ENCODE measurements at regions not wholly inside any gene's neighbourhood (a gene's known extent, or its start where the extent isn't known, plus 50 kb on each side); places are given as distances from the start of the nearest gene placed in this dataset.

DNA sequence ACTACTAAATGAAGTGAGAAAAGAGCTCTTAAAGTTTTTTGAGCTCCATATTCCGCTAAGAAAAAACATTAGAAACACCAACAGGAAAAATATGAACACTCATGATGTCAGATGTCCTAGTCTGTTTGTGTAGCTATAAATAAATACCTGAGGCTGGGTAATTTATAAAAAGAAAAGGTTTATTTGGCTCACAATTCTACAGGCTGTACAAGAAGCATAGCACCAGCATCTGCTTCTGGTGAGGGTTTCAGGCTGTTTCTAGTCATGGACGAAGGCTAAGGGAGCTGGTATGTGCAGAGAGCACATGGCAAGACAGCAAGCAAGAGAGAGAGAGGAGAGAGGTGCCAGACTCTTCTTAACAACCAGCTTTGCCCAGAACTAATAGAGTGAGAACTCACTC, 186.2 kb downstream of the PLK2 start:
- Histone ChIP-seq H3K4me3 (no peak overlapping the region), H3K27ac (no peak overlapping the region), H3K9me3 (no peaks in the 10 kb centered on the region), H3K27me3 (replicated peaks; ENCODE audit: insufficient read depth) (no peaks in the 10 kb centered on the region), H3K4me1 (replicated peaks) (no peaks in the 10 kb centered on the region), H3K36me3 (no peaks in the 10 kb centered on the region)
- no peak for DNase-seq (ENCODE audit: low spot score)
- TF ChIP-seq, protein P1, sequence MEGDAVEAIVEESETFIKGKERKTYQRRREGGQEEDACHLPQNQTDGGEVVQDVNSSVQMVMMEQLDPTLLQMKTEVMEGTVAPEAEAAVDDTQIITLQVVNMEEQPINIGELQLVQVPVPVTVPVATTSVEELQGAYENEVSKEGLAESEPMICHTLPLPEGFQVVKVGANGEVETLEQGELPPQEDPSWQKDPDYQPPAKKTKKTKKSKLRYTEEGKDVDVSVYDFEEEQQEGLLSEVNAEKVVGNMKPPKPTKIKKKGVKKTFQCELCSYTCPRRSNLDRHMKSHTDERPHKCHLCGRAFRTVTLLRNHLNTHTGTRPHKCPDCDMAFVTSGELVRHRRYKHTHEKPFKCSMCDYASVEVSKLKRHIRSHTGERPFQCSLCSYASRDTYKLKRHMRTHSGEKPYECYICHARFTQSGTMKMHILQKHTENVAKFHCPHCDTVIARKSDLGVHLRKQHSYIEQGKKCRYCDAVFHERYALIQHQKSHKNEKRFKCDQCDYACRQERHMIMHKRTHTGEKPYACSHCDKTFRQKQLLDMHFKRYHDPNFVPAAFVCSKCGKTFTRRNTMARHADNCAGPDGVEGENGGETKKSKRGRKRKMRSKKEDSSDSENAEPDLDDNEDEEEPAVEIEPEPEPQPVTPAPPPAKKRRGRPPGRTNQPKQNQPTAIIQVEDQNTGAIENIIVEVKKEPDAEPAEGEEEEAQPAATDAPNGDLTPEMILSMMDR (IDR thresholded peaks at IDR 0.05) = no peak
- TF ChIP-seq POLR2AphosphoS5 (IDR thresholded peaks at IDR 0.05) (no peak), POLR2A (IDR thresholded peaks at IDR 0.05) (no peak)
- intact Hi-C loops (cut with DNase I) = no loop called here
- WGBS = 53% methylated on average over 2 of the region's 2 CpGs

DNA sequence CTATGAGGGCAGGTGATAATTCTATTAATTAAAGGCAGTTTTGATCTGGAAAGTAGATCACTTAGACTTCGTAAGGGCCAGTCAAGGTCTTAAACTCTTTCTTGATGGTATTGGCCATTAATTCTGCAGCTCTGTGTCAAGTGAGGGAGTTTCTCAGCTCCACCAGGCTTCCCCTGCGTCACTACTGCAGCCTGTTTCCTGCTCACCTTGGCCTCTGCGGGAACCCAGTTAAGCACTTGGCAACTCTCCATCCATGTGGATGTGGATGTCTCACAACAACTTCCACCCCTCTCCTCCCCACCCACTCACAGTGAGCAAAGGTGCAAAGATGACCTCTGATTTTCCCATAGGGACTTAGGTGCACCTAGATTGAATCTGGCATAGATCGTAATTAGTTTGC, 191.6 kb downstream of the PLK2 start:
- no peak overlapping the region for H3K4me3 ChIP-seq
- intact Hi-C loops (cut with DNase I) = no loop called here
- no peaks in the 10 kb centered on the region for H3K4me1 ChIP-seq (replicated peaks)
- 85% methylated on average over 4 of the region's 4 CpGs for WGBS
- TF ChIP-seq, protein P1 (IDR thresholded peaks at IDR 0.05) = no peak
- TF ChIP-seq POLR2A (IDR thresholded peaks at IDR 0.05) = no peak
- H3K9me3 ChIP-seq = no peaks in the 10 kb centered on the region
- no peak for DNase-seq (ENCODE audit: low spot score)
- H3K27me3 ChIP-seq (replicated peaks; ENCODE audit: insufficient read depth) = no peaks in the 10 kb centered on the region
- no peaks in the 10 kb centered on the region for H3K36me3 ChIP-seq
- H3K27ac ChIP-seq = no peak overlapping the region

DNA sequence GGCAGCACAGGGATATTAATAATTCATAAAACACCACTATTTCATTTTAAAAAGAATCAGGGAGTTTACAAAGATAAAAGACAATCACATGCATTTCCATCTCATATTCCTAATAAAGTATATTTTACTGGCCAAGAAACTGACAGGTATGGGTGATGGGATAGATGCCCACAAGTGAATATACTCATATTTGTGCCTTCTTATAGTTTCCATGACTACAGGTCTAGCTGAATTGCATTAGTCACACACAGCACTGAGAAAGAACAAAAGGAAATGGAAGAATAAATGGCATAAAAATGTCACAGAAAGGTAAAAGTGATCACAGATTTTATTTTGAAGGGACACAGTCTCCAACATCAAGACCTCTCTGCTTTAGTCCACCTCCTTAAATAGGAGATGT, 193.5 kb downstream of the PLK2 start:
- H3K4me1 ChIP-seq (replicated peaks) = no peaks in the 10 kb centered on the region
- no peaks in the 10 kb centered on the region for H3K9me3 ChIP-seq
- H3K36me3 ChIP-seq = no peaks in the 10 kb centered on the region
- intact Hi-C loops (cut with DNase I) = no loop called here
- no peaks in the 10 kb centered on the region for H3K27me3 ChIP-seq (replicated peaks; ENCODE audit: insufficient read depth)
- no peak overlapping the region for H3K4me3 ChIP-seq
- DNase-seq (ENCODE audit: low spot score) = no peak
- TF ChIP-seq, protein P1 (IDR thresholded peaks at IDR 0.05) = no peak
- TF ChIP-seq POLR2AphosphoS5 (IDR thresholded peaks at IDR 0.05) (no peak), POLR2A (IDR thresholded peaks at IDR 0.05) (no peak)
- H3K27ac ChIP-seq = no peak overlapping the region

DNA sequence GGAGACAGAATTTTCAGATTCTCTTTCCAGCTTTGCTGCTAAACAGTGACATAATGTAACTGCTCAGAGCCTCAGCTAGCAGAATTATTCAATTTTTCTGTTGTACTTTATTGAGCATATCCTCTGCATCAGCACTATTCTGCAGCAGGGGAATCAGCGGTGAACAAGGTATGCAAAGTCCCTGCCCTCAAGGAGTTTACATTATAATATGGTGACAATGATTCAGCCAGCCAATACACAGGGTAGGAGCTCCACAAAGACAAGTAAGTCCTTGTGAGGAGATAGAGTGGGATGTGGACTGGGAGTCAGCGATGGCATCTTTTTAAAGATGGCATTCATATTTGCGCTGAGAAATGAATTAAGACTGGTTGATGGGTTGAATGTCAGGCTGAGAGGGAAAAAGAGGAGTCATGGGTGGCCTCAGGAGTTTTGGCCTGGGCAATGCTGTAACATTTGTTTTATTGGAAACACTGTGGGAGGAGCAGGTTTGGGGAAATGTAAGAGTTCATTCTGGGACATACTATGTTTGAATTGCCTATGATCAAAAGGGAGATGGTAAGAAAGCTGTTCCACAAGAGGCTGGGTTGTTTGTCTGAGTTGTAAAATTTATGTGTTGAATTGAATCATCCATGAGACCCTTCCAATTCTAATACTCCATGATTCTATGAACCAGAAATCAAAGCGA, 194.5 kb downstream of the PLK2 start:
- no peaks in the 10 kb centered on the region for H3K36me3 ChIP-seq
- no peak overlapping the region for H3K4me3 ChIP-seq
- H3K27ac ChIP-seq = no peak overlapping the region
- TF ChIP-seq, protein P1 (IDR thresholded peaks at IDR 0.05) = no peak
- TF ChIP-seq POLR2A (IDR thresholded peaks at IDR 0.05) = no peak
- no peak for TF ChIP-seq POLR2AphosphoS5 (IDR thresholded peaks at IDR 0.05)
- H3K27me3 ChIP-seq (replicated peaks; ENCODE audit: insufficient read depth) = no peaks in the 10 kb centered on the region
- H3K4me1 ChIP-seq (replicated peaks) = no peaks in the 10 kb centered on the region
- no peaks in the 10 kb centered on the region for H3K9me3 ChIP-seq
- intact Hi-C loops (cut with DNase I) = no loop called here
- WGBS = 74% methylated on average over 4 of the region's 4 CpGs
- DNase-seq (ENCODE audit: low spot score) = no peak

DNA sequence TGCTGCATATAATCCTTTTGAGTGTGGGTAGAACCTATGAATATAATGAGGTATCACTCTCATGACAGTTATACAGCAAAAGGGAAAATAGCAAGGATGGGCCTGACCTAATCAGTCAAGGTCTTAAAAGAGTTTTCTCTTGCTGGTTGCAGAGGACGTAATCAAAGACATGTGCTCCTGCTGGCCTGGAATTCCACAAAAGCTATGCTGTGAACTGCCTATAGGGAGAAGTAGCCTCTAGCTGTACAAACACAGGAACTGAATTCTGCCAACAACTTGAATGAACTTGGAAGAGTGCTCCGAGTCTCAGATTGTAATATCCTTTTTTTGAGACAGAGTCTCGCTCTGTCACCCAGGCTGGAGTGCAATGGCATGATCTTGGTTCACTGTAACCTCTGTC, 195.6 kb downstream of the PLK2 start:
- no peaks in the 10 kb centered on the region for H3K4me1 ChIP-seq (replicated peaks)
- DNase-seq (ENCODE audit: low spot score) = no peak
- H3K4me3 ChIP-seq = no peak overlapping the region
- H3K27ac ChIP-seq = no peak overlapping the region
- no peaks in the 10 kb centered on the region for H3K9me3 ChIP-seq
- intact Hi-C loops (cut with DNase I) = no loop called here
- no peak for TF ChIP-seq POLR2AphosphoS5 (IDR thresholded peaks at IDR 0.05)
- TF ChIP-seq, protein P1 (IDR thresholded peaks at IDR 0.05) = no peak
- no peak for TF ChIP-seq POLR2A (IDR thresholded peaks at IDR 0.05)
- whole genome bisulfite sequencing = 70% methylated on average over 3 of the region's 3 CpGs
- H3K36me3 ChIP-seq = no peaks in the 10 kb centered on the region
- H3K27me3 ChIP-seq (replicated peaks; ENCODE audit: insufficient read depth) = no peaks in the 10 kb centered on the region
